Stimulated activated CD8-positive, alpha-beta memory T cell treated with anti-CD3 and anti-CD28 coated beads, Interleukin-4, amount 100 ng/mL, for 24 hours (primary cell): ENCODE measurements at regions not wholly inside any gene's neighbourhood (a gene's known extent, or its start where the extent isn't known, plus 50 kb on each side); places are given as distances from the start of the nearest gene placed in this dataset.
"Not testable (repeated sequence)": the region's sequence is repeated elsewhere in the genome, so short reads cannot be mapped to it uniquely, and the experiment has no call there.

Experiments
- DNase-seq: peaks from one replicate; pipeline ENCODE4 v3.0.0-alpha.2; 2020; ENCODE audit warnings: low read depth

GRCh38 chr22:22803285-22803853 is 84.2 kb upstream of the IGLL5 start:
- no peak for DNase-seq

GRCh38 chr22:22810018-22810427 is 77.6 kb upstream of the IGLL5 start:
- DNase-seq, result peak; percentile 40

- no peak for DNase-seq
These were observed 77.1 kb upstream of the IGLL5 start for GRCh38 chr22:22810471-22810870.

GRCh38 chr22:22811016-22812009 is 76.3 kb upstream of the IGLL5 start:
- no peak for DNase-seq

- no peak for DNase-seq
These were observed 75.3 kb upstream of the IGLL5 start for GRCh38 chr22:22812031-22812905.

- DNase-seq, result no peak
These were observed 74.2 kb upstream of the IGLL5 start for GRCh38 chr22:22813126-22814075.

GRCh38 chr22:22814666-22815396 is 72.8 kb upstream of the IGLL5 start:
- no peak for DNase-seq

- DNase-seq, result no peak
These were observed 72.0 kb upstream of the IGLL5 start for GRCh38 chr22:22815397-22816170.

- DNase-seq, result no peak
These were observed 71.5 kb upstream of the IGLL5 start for GRCh38 chr22:22816171-22816514.

- no peak for DNase-seq
These were observed 70.7 kb upstream of the IGLL5 start for GRCh38 chr22:22816766-22817410.

- no peak for DNase-seq
These were observed 70.0 kb upstream of the IGLL5 start for GRCh38 chr22:22817468-22818201.

GRCh38 chr22:22818202-22818538 is 69.4 kb upstream of the IGLL5 start:
- no peak for DNase-seq

GRCh38 chr22:22818861-22819855 is 68.5 kb upstream of the IGLL5 start:
- no peak for DNase-seq

- DNase-seq, result no peak
These were observed 67.5 kb upstream of the IGLL5 start for GRCh38 chr22:22820076-22820475.

GRCh38 chr22:22820626-22821025 is 67.0 kb upstream of the IGLL5 start:
- no peak for DNase-seq

GRCh38 chr22:22821340-22821739 is 66.3 kb upstream of the IGLL5 start:
- no peak for DNase-seq

- DNase-seq, result no peak
These were observed 65.5 kb upstream of the IGLL5 start for GRCh38 chr22:22822106-22822505.

- DNase-seq, result not testable (repeated sequence)
These were observed 65.1 kb upstream of the IGLL5 start for GRCh38 chr22:22822553-22822952.
